A673 (cell line): ENCODE measurements at regions not wholly inside any gene's neighbourhood (a gene's known extent, or its start where the extent isn't known, plus 50 kb on each side); places are given as distances from the start of the nearest gene placed in this dataset.

Source experiments
- CTCF ChIP-seq: fragments of 300-800, 200-600 bp; sonication (generic); conservative IDR thresholded peaks from 2 replicates; pipeline ENCODE4 v1.5.1; 2017; ENCODE audit warnings: low read depth, mild to moderate bottlenecking, antibody characterized with exemption, low read length, moderate library complexity, mixed read lengths
- EZH2 ChIP-seq: fragments of 200-600 bp; sonication (generic); IDR thresholded peaks from 2 replicates; pipeline ENCODE4 v1.6.1; 2017; ENCODE audit warnings: borderline replicate concordance, low read depth, mild to moderate bottlenecking, mixed read lengths, antibody characterized with exemption, low read length; ENCODE audit not compliant: poor library complexity, severe bottlenecking

DNA sequence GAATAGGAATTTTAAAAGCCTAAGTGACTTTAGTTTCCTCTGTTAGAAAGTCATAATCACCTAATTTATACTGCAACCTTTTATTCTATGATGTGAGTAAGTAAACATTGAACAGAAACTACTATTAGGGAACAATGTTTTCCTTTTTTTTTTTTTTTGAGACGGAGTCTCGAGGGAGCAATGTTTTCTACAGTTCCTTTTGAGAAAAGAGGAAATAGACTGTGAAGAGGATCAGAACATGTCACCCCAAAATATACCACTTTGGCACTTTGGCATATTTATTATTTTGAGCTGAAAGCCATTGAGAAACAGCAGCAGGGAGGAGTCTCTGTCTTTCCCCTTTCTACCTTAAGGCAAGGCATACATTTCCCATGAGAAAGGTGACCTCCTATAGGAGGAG, 162.7 kb upstream of the CNOT2 start:
- no peak for TF ChIP-seq EZH2
- TF ChIP-seq CTCF, result no peak
